ENCODE measurements at regions not wholly inside any gene's neighbourhood (a gene's known extent, or its start where the extent isn't known, plus 50 kb on each side); places are given as distances from the start of the nearest gene placed in this dataset.

GRCh38 chr6:109224994-109225393 is 129.7 kb downstream of the CEP57L1 start:
- no peak for DNase-seq

GRCh38 chr6:109224107-109224875 is 129.0 kb downstream of the CEP57L1 start:
- DNase-seq, result no peak

- no peak for DNase-seq
Measured at GRCh38 chr6:109222848-109223247, 127.5 kb downstream of the CEP57L1 start.

- no peak for DNase-seq
Measured at GRCh38 chr6:109221543-109222195, 126.4 kb downstream of the CEP57L1 start.
